ENCODE measurements at regions not wholly inside any gene's neighbourhood (a gene's known extent, or its start where the extent isn't known, plus 50 kb on each side); places are given as distances from the start of the nearest gene placed in this dataset.
"Not testable (repeated sequence)": the region's sequence is repeated elsewhere in the genome, so short reads cannot be mapped to it uniquely, and the experiment has no call there.

GRCh38 chr7:4523873-4524272 lies 158.2 kb upstream of the FOXK1 start:
- DNase-seq (ENCODE audit: low spot score): no peak

- DNase-seq (ENCODE audit: low spot score): no peak
These were observed 156.2 kb upstream of the FOXK1 start for GRCh38 chr7:4525884-4526283.

DNA sequence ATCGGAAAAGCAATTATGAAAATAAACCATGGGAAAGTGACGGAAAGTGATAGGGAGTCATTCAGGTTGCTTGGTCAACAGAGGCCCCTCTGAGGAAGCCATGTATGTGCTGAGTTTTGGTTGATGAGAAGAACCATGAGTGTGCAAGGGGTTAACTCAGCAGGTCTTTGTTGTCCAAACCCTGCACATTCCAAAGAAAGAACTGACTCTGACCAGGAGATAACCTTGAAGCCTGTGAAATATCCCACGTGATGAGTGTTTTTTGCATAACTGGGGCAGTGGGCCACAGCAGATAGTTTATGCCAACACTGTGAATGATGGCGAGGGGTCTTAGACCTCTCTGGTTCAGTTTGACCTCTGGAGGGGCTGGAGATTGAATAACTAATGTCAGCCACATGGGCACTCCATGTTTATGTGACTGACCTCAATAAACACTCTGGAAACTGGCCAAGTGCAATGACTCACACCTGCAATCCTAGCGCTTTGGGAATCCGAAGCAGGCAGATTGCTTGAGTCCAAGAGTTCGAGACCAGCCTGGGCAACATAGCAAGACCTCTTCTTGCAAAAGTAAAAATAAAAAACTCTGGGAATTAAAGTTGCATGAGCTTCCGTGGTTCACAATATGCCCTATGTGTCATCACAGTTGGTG lies 154.0 kb upstream of the FOXK1 start:
- DNase-seq (ENCODE audit: low spot score): peak; percentile 27

DNA sequence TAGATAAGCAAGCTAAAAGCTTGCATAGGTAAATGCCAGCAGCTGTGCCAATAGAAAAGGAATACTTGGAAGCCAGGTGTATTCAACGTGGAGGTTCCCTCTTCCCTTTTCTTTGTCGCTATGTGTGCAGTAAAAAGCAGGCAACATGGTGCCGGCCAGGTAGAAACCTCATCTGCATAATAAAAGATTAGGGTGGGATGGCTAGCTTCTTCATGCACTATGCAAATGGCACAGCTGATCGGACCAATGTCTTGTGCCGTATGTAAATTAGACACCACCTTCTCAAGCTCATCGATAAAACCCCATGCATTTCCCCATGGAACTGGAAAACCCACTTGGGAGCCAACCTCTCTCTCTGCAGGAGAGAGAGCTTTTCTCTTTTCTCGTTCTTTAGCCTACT lies 150.9 kb upstream of the FOXK1 start:
- DNase-seq (ENCODE audit: low spot score): no peak

DNA sequence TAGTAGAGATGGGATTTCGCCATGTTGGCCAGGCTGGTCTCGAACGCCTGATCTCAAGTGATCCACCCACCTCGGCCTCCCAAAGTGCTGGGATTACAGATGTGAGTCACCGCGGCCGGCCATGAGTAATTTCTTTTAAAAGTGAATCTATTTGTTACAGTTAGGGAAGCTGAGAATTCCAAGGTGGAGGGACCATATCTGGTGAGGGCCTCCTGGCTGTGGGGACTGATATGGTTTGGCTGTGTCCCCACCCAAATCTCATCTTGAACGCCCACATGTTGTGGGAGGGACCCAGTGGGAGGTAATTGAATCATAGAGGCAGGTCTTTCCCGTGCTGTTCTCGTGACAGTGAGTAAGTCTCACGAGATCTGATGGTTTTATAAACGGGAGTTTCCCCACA lies 148.8 kb upstream of the FOXK1 start:
- peak; percentile 23 for DNase-seq (ENCODE audit: low spot score)

DNA sequence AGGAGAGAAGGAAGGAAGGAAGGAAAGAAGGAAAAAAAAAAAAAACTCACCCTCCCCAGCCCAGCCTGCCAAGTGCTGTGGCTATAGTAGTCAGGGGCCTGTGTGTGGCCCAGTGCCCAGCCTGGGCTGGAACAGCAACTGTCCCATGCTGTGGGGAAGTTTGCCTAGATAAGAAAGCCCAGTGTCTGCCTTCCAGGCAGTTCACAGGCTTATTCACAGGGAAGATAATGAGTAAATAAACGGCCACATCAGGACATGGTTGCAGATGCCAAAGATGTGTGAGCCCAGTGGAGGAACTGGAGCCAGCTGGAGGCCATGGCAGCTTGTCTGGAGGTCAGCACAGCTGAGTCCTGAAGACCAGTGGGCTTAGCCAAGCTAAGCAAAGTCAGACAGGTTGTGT lies 132.4 kb upstream of the FOXK1 start:
- DNase-seq (ENCODE audit: low spot score): no peak

GRCh38 chr7:4550117-4550516 lies 132.0 kb upstream of the FOXK1 start:
- no peak for DNase-seq (ENCODE audit: low spot score)

DNA sequence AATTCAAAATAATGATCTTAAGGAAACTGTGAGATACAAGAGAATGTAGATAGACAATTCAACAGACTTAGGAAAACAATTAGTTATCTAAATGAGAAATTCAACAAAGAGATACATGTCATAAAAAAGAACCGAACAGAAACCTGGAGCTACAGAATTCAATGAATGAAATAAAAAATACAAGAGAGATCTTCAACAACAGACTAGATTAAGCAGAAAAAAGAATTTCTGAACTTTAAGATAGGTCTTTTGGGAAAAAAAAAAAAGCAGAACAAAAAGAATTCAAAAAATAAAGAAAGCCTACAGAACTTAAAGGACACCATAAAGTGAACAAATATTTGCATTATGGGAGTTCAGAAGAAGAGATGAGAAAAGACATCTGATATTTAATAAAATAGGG lies 129.1 kb upstream of the FOXK1 start:
- no peak for DNase-seq (ENCODE audit: low spot score)

- no peak for DNase-seq (ENCODE audit: low spot score)
These were observed 125.0 kb upstream of the FOXK1 start for GRCh38 chr7:4556868-4557793.

DNA sequence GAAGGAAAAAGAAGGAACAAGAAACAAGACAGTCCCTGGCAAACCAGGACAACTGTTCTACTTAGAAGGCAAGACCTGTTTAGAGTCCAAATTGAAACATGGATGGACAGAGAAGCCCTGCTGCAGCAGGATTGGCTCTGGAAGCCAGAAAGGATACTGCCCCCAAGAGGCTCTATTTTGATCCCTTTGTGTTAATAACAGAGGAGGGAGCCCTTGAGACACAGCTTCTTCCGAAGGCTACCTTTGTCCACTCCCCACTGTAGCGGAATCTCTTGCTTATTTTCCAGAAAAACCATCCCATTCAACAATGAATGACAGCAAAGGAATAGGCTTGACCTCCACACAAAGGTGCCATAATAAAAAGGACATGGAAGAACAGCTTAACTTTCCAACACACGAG lies 120.3 kb upstream of the FOXK1 start:
- DNase-seq (ENCODE audit: low spot score): peak; percentile 19

DNA sequence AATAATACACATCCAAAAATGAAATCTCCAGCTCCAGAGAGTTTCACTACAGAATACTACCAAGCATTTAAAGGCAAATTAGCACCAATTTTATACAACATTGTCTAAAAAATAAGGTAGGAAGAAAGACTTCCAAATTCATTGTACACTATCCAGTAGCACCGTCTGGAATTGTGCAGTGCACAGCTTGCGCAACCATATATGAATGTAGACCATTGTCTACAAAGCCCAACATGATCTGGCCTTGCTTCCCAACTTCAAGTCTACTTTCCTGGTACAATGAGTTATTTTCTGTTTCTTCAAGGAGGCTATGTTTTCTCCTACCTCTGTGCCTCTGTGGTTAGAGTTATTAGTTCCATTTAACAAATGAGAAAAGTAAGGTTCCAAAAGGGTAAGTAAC lies 115.4 kb upstream of the FOXK1 start:
- DNase-seq (ENCODE audit: low spot score): no peak

DNA sequence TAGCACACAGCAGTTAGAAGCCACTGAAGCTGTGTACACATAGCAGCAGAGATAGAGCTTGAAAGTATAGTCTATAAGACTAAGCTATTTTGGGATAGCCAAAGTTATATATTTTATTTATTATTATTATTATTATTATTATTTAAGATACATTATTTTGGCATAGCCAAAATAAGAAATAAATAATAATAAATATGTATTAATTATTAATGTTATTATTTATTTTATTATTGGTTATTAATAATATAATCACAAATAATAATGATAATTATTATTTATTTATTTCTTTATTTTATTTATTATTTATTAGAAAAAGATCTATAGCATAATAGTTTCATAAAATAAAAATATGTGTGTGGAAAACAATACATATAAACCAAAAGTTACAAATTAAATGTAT lies 107.2 kb upstream of the FOXK1 start:
- DNase-seq (ENCODE audit: low spot score): no peak

GRCh38 chr7:4575254-4575653 lies 106.8 kb upstream of the FOXK1 start:
- no peak for DNase-seq (ENCODE audit: low spot score)

DNA sequence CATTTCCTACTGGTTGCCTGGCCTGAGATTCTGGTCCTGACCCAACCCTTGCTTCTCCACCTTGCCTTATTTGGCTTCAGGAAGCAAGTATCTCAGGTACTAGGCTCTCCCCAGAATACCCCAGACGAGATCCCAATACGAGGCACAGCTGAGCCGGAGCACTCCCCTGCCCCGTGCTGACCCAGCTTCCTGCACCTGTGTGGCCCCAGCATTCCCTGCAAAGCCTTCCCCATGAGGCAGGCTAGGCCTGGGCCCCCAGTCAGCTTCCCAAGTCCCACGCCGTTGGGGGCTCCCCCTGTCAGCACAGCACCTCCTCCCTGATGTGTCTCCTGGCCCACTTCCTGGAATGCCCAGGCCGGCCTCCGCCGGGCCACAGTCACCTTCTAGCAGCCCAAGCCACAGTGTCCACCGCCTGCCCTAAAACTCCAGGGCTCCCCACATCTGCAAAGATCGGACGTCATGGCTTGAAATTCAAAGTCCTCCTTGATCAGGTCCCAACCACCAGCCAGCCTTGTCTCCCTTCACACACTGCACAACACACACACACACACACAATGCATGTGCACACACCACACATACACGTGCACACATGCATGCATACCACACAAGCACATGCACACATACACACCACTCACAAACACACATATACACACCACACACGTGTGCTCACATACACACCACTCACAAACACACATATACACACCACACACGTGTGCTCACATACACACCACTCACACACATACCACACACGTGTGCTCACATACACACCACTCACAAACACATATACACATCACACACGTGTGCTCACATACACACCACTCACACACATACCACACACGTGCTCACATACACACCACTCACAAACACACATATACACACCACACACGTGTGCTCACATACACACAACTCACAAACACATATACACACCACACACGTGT lies 78.9 kb upstream of the FOXK1 start:
- DNase-seq (ENCODE audit: low spot score): no peak

GRCh38 chr7:4603843-4604231 lies 78.3 kb upstream of the FOXK1 start:
- no peak for DNase-seq (ENCODE audit: low spot score)

GRCh38 chr7:4604456-4604940 lies 77.6 kb upstream of the FOXK1 start:
- DNase-seq (ENCODE audit: low spot score): no peak

- no peak for DNase-seq (ENCODE audit: low spot score)
These were observed 75.3 kb upstream of the FOXK1 start for GRCh38 chr7:4606797-4607196.

DNA sequence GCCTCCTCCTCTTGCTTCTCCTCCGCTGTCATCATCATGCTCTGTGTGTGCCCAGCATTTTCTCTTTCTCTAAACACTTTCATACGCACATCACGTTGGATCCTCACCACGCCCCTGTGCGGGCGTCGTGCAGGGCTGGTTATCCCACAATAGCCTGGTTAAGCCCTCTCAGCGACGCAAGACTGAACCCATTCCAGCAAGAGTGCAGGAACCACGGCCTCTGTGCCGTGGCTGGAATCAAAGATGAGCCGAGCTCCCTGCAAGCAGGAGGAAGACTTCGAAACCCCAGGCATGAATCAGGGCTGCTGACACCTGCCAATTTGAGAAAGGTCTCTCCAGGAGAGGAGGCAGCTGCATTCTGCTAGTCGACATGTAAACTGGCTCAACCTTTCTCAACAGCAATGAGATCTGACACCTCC lies 74.8 kb upstream of the FOXK1 start:
- no peak for DNase-seq (ENCODE audit: low spot score)

DNA sequence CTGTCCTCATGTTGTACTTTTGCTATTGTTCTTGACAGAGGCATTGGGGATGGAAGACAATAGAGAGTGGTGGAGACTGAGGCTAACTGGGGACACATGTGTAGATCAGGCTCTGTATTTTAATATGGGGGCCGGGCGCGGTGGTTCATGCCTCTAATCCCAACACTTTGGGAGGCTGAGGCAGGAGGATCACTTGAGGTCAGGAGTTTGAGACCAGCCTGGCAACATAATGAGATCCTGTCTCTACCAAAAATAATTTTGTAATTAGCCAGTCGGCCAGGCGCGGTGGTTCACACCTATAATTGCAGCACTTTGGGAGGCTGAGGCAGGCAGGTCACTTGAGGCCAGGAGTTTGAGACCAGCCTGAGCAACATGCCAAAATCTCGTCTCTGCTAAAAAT lies 72.5 kb upstream of the FOXK1 start:
- not testable (repeated sequence) for DNase-seq (ENCODE audit: low spot score)

- peak; percentile 82 for DNase-seq (ENCODE audit: low spot score)
These were observed 71.2 kb upstream of the FOXK1 start for GRCh38 chr7:4610768-4611467.

- no peak for DNase-seq (ENCODE audit: low spot score)
These were observed 69.9 kb upstream of the FOXK1 start for GRCh38 chr7:4612237-4612636.

Measured in A172 (cell line).